Adrenal gland (tissue), 9 donors: ENCODE measurements at regions not wholly inside any gene's neighbourhood (a gene's known extent, or its start where the extent isn't known, plus 50 kb on each side); places are given as distances from the start of the nearest gene placed in this dataset.

Experiments used
- DNase-seq, 7 donors: peaks; one replicate each; pipeline ENCODE4 v3.0.0-alpha.2; 2019 to 2020
- H3K27ac ChIP-seq, 5 donors: fragments of 200-600 bp; sonication (generic) in 4 of 5; 1 replicate in 3 of 5; 2 replicates in 2 of 5; pipeline versions ENCODE4 v1.5.1 to v1.8.0; 2016 to 2020; ENCODE audit warnings: mild to moderate bottlenecking in 1 of 5
- H3K27me3 ChIP-seq: fragments of 200-600 bp; 2 replicates; pipeline ENCODE4 v1.8.0; 2021
- H3K36me3 ChIP-seq, 2 donors: fragments of 200-600 bp; replicated peaks in 1 of 2; 1 replicate in 1 of 2; 2 replicates in 1 of 2; pipeline versions ENCODE4 v1.5.1 to v1.8.0; 2018 to 2022
- H3K4me1 ChIP-seq, 2 donors: fragments of 200-600 bp; replicated peaks in 1 of 2; 1 replicate in 1 of 2; 2 replicates in 1 of 2; pipeline versions ENCODE4 v1.5.1 to v1.8.0; 2018 to 2021
- H3K4me3 ChIP-seq, 4 donors: fragments of 200-600 bp; sonication (generic) in 3 of 4; one replicate each; pipeline ENCODE4 v1.5.1; 2016 to 2018
- H3K9me3 ChIP-seq, 3 donors: fragments of 200-600 bp; sonication (generic) in 1 of 3; replicated peaks in 1 of 3; 1 replicate in 2 of 3; 2 replicates in 1 of 3; pipeline versions ENCODE4 v1.5.1 to v1.8.0; 2016 to 2021
- CTCF ChIP-seq, 6 experiments: fragments of 450-650 bp in 4 of 6; fragments of 200-600 bp in 2 of 6; sonication (generic) in 1 of 6; IDR thresholded peaks; 1 replicate in 5 of 6; 2 replicates in 1 of 6; pipeline versions ENCODE4 v1.5.1 to v1.8.0; 2016 to 2021; ENCODE audit warnings: antibody characterized with exemption in 6 of 6, mild to moderate bottlenecking in 2 of 6, moderate library complexity in 1 of 6
- POLR2A ChIP-seq, 2 donors: fragments of 450-650 bp; IDR thresholded peaks; one replicate each; pipeline ENCODE4 v1.6.1; 2017; ENCODE audit warnings: antibody characterized with exemption in 2 of 2, mild to moderate bottlenecking in 2 of 2, moderate library complexity in 1 of 2
- whole genome bisulfite sequencing, 4 donors: extraction: QIAGEN DNeasy Blood & Tissue Kit in 2 of 4; methylation state at CpG; one replicate each; pipeline versions ENCODE4 v1.1.5 to v1.1.7; 2013 to 2017; 5-methylcytosine and 5-hydroxymethylcytosine counted together
- intact Hi-C, 2 donors: fragments of 100-400 bp; cut with DNase I; formaldehyde crosslinking; loops; one replicate each; pipeline versions ENCODE4 v1.14.1 to v1.15.0; 2022 to 2023
- donor health status: healthy with polysubstance abuse.
- donor health status: Bipolar disorder and iron deficiency.
- donor health status: DM: yes; HTN: yes; CAD: no.
- donor health status: DM: no; HTN: no; CAD: no.
- donor health status: DM: no; HTN: no; CAD: no.

- Histone ChIP-seq H3K36me3 (no peaks in the 10 kb centered on the region), H3K27ac (no peak overlapping the region), H3K4me3 (no peak overlapping the region), H3K27me3 (no peaks in the 10 kb centered on the region), H3K4me1 (no peaks in the 10 kb centered on the region), H3K9me3 (no peaks in the 10 kb centered on the region)
- no peak for DNase-seq
- WGBS, 4 donors: 55 to 63% (median 59%) methylated on average over 2 of the region's 2 CpGs
- intact Hi-C loops: no loop called here
- TF ChIP-seq CTCF (IDR thresholded peaks at IDR 0.05) (no peak), POLR2A (IDR thresholded peaks at IDR 0.05) (no peak)
Measured at GRCh38 chr6:164072240-164072666, 657.7 kb downstream of the QKI start.

- intact Hi-C loops: no loop called here
- WGBS, 4 donors: 72 to 80% (median 78%) methylated on average over 11 of the region's 11 CpGs
- DNase-seq: peak; percentile 15 to 67 (median 26)
- Histone ChIP-seq H3K4me3 (no peak overlapping the region), H3K4me1 (no peaks in the 10 kb centered on the region), H3K36me3 (no peaks in the 10 kb centered on the region), H3K27me3 (no peaks in the 10 kb centered on the region), H3K27ac (no peak overlapping the region), H3K9me3 (no peaks in the 10 kb centered on the region)
- TF ChIP-seq POLR2A (IDR thresholded peaks at IDR 0.05) (no peak), CTCF (IDR thresholded peaks at IDR 0.05) (no peak)
Measured at GRCh38 chr6:164069350-164069990, 655.0 kb downstream of the QKI start.

GRCh38 chr6:164068527-164068926 lies 654.0 kb downstream of the QKI start:
- DNase-seq: no peak
- Histone ChIP-seq H3K9me3 (no peaks in the 10 kb centered on the region), H3K4me1 (no peaks in the 10 kb centered on the region), H3K27ac (no peak overlapping the region), H3K27me3 (no peaks in the 10 kb centered on the region), H3K36me3 (no peaks in the 10 kb centered on the region), H3K4me3 (no peak overlapping the region)
- 87 to 94% (median 89%) methylated on average over 4 of the region's 4 CpGs for WGBS, 4 donors
- intact Hi-C loops: no loop called here
- no peak for TF ChIP-seq POLR2A (IDR thresholded peaks at IDR 0.05)
- TF ChIP-seq CTCF (IDR thresholded peaks at IDR 0.05): no peak

GRCh38 chr6:164066766-164067165 lies 652.2 kb downstream of the QKI start:
- TF ChIP-seq CTCF (IDR thresholded peaks at IDR 0.05) (no peak), POLR2A (IDR thresholded peaks at IDR 0.05) (no peak)
- no peak overlapping the region for H3K27ac ChIP-seq
- no peaks in the 10 kb centered on the region for H3K4me1 ChIP-seq
- intact Hi-C loops: no loop called here
- WGBS, 4 donors: 81 to 87% (median 84%) methylated on average over 5 of the region's 5 CpGs
- no peaks in the 10 kb centered on the region for H3K27me3 ChIP-seq
- DNase-seq: no peak
- H3K9me3 ChIP-seq: no peaks in the 10 kb centered on the region
- no peaks in the 10 kb centered on the region for H3K36me3 ChIP-seq
- no peak overlapping the region for H3K4me3 ChIP-seq
